Epithelial cell of esophagus (primary cell): ENCODE measurements at regions not wholly inside any gene's neighbourhood (a gene's known extent, or its start where the extent isn't known, plus 50 kb on each side); places are given as distances from the start of the nearest gene placed in this dataset.

Experiments
- DNase-seq: peaks from one replicate; pipeline ENCODE4 v3.0.0; 2010; ENCODE audit warnings: low read depth
- H3K4me3 ChIP-seq: 2 replicates; pipeline ENCODE4 v1.5.1; 2011; ENCODE audit warnings: mild to moderate bottlenecking, low read length, control low read depth
- CTCF ChIP-seq: IDR thresholded peaks from 2 replicates; pipeline ENCODE4 v1.5.1; 2011; ENCODE audit warnings: low read depth, mild to moderate bottlenecking, low read length, control low read depth, inconsistent platforms; ENCODE audit not compliant: insufficient read depth; ENCODE audit errors: missing control alignments

- TF ChIP-seq CTCF: no peak
- no peak for DNase-seq
Observed at GRCh38 chr5:36364473-36364872, 62.8 kb upstream of the RANBP3L start.

DNA sequence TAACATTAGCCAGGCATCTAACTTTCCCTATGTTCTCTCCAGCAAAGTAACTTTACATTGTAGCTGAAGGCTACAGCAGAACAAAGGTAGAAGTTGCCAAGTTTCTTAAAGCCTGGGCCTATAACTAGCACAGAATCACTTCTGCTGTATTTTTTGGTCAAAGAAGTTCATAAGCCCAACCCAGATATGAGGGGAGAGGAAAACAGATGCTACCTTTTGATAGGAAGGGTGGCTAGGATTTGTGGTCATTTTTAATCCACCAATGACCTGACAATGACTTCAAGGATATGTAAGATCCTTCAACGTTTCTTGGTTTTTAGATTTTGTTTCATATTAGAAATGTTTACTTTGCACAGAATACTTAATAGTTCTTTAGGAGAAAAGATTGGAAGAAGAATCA is 64.2 kb upstream of the RANBP3L start:
- DNase-seq: no peak
- TF ChIP-seq CTCF: no peak
- no peak overlapping the region for H3K4me3 ChIP-seq

More at GRCh38 chr5:36364473-36364872, 62.8 kb upstream of the RANBP3L start:
- H3K4me3 ChIP-seq: no peak overlapping the region

GRCh38 chr5:36366883-36367282 is 65.2 kb upstream of the RANBP3L start:
- no peak for TF ChIP-seq CTCF
- H3K4me3 ChIP-seq: no peak overlapping the region
- no peak for DNase-seq

DNA sequence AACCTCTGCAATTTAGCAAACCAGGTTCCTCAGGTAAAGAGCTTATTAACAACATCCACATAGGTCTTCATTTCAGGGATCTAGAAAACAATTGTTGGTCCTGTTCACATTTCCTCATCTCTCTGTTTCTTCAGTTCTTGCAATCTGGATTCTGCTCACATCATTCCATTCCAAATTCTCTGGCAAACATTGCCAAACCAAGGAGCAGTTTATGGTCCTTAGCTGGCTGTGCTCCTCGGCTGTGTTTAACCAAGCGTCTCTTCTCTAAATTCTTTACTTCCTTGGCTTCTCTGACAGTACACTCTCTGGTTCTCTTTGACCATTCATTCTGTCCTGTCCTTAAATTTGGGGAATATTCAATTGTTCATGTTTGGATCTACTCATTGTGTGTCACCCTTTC is 65.8 kb upstream of the RANBP3L start:
- TF ChIP-seq CTCF: no peak
- no peak overlapping the region for H3K4me3 ChIP-seq
- no peak for DNase-seq

DNA sequence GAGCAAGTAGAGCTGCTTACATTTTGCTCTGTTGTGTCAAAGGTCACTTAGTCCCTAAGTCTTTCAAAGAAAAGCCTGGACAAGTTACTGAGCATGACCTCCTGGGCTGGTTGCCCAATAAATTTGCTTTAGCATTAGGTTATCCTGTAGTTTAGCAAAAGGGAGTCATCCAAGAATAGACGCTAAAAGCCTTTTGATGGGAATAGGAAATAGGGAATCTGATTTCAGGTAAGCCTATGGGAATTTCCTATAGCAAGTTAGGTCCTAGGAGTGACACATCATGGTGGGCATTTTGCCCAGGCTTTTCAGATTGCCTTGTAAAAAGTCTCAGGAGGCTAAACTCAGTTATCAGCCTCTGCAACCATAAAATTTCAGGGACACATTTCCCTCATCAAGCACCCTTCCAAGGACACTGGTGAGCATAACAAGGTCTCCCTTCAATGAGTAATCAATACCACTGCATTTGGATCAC is 67.6 kb upstream of the RANBP3L start:
- TF ChIP-seq CTCF: no peak
- no peak overlapping the region for H3K4me3 ChIP-seq
- peak; percentile 80 for DNase-seq

- TF ChIP-seq CTCF: no peak
- no peak for DNase-seq
- H3K4me3 ChIP-seq: no peak overlapping the region
Observed at GRCh38 chr5:36370073-36370472, 68.4 kb upstream of the RANBP3L start.

DNA sequence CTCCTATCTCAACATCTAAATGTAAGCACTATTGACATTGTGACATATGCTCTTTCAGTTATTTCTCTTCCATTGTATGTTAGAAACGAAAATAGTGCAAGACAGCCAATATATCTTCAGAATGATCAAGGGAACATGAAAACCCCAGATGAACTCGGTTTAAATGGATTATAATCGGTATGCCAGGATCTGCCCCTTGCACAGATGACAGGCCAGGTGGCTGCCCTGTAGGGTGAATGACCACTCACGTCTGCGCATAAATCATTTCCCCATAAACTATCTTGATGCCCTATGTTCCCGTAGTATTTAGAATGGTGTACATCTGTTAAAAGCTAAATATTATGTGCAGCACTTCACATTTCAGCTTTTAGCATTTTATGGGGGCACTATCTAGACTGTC is 69.7 kb upstream of the RANBP3L start:
- TF ChIP-seq CTCF: no peak
- H3K4me3 ChIP-seq: no peak overlapping the region
- DNase-seq: no peak
